Activated CD8-positive, alpha-beta memory T cell treated with anti-CD3 and anti-CD28 coated beads for 36 hours (primary cell): ENCODE measurements at regions not wholly inside any gene's neighbourhood (a gene's known extent, or its start where the extent isn't known, plus 50 kb on each side); places are given as distances from the start of the nearest gene placed in this dataset.

Source experiments
- CTCF ChIA-PET: fragments of 350-600 bp; sonication (Branson Sonifier 250); formaldehyde crosslinking; loops from one replicate; lab custom pipeline; 2021; ENCODE audit warnings: antibody characterized with exemption; lab: Charles Lee
- POLR2A ChIA-PET: fragments of 350-600 bp; sonication (Branson Sonifier 250); formaldehyde crosslinking; loops from one replicate; lab custom pipeline; 2021; ENCODE audit warnings: antibody characterized with exemption; lab: Charles Lee

GRCh38 chr4:13966231-13967195, 339.0 kb upstream of the BOD1L1 start:
- ChIA-PET POLR2A (no interaction called here), CTCF (no interaction called here)

GRCh38 chr4:13968723-13969122, 341.2 kb upstream of the BOD1L1 start:
- ChIA-PET POLR2A (no interaction called here), CTCF (no interaction called here)

GRCh38 chr4:13970349-13970748, 342.8 kb upstream of the BOD1L1 start:
- CTCF ChIA-PET: no interaction called here
- POLR2A ChIA-PET: no interaction called here

- ChIA-PET POLR2A (no interaction called here), CTCF (no interaction called here)
Measured at GRCh38 chr4:13977746-13978145, 350.2 kb upstream of the BOD1L1 start.

- ChIA-PET POLR2A (no interaction called here), CTCF (no interaction called here)
Measured at GRCh38 chr4:13980317-13981310, 353.1 kb upstream of the BOD1L1 start.

- ChIA-PET CTCF (no interaction called here), POLR2A (no interaction called here)
Measured at GRCh38 chr4:13981499-13981898, 354.0 kb upstream of the BOD1L1 start.

- ChIA-PET POLR2A (no interaction called here), CTCF (no interaction called here)
Measured at GRCh38 chr4:13982010-13982409, 354.5 kb upstream of the BOD1L1 start.

- CTCF ChIA-PET: no interaction called here
- POLR2A ChIA-PET: no interaction called here
Measured at GRCh38 chr4:13983189-13983790, 355.8 kb upstream of the BOD1L1 start.

- ChIA-PET POLR2A (no interaction called here), CTCF (no interaction called here)
Measured at GRCh38 chr4:13984991-13985800, 357.7 kb upstream of the BOD1L1 start.

- ChIA-PET CTCF (no interaction called here), POLR2A (no interaction called here)
Measured at GRCh38 chr4:13985837-13986236, 358.3 kb upstream of the BOD1L1 start.

- ChIA-PET POLR2A (no interaction called here), CTCF (no interaction called here)
Measured at GRCh38 chr4:13986548-13986947, 359.0 kb upstream of the BOD1L1 start.

- CTCF ChIA-PET: no interaction called here
- POLR2A ChIA-PET: no interaction called here
Measured at GRCh38 chr4:13988353-13989305, 361.1 kb upstream of the BOD1L1 start.

GRCh38 chr4:13989501-13989900, 362.0 kb upstream of the BOD1L1 start:
- ChIA-PET CTCF (no interaction called here), POLR2A (no interaction called here)

GRCh38 chr4:13990596-13991589, 363.4 kb upstream of the BOD1L1 start:
- CTCF ChIA-PET: no interaction called here
- POLR2A ChIA-PET: no interaction called here

- ChIA-PET CTCF (no interaction called here), POLR2A (no interaction called here)
Measured at GRCh38 chr4:13992041-13992440, 364.5 kb upstream of the BOD1L1 start.

- ChIA-PET POLR2A (no interaction called here), CTCF (no interaction called here)
Measured at GRCh38 chr4:13992975-13993520, 365.5 kb upstream of the BOD1L1 start.

- POLR2A ChIA-PET: no interaction called here
- CTCF ChIA-PET: no interaction called here
Measured at GRCh38 chr4:13994016-13994415, 366.5 kb upstream of the BOD1L1 start.
